GM19239 (cell line): ENCODE measurements at regions not wholly inside any gene's neighbourhood (a gene's known extent, or its start where the extent isn't known, plus 50 kb on each side); places are given as distances from the start of the nearest gene placed in this dataset.
A peak's percentile ranks its signal among the peaks of the same experiment; 100 is the strongest.
"Not testable (repeated sequence)": the region's sequence is repeated elsewhere in the genome, so short reads cannot be mapped to it uniquely, and the experiment has no call there.

Experiments
- DNase-seq: peaks from one replicate; pipeline ENCODE4 v3.0.0; 2011; ENCODE audit warnings: low spot score; ENCODE audit not compliant: insufficient read length
- FAIRE-seq: peaks from 2 replicates; lab custom pipeline; 2011; peaks lifted over from hg19 to GRCh38; lab: Jason Lieb, UNC

- DNase-seq (no peak), FAIRE-seq (no peak)
Observed at GRCh38 chr6:115004204-115004603, 661.4 kb upstream of the HS3ST5 start.

GRCh38 chr6:115001731-115002350, 659.0 kb upstream of the HS3ST5 start:
- peak; percentile 57 for FAIRE-seq
- no peak for DNase-seq

GRCh38 chr6:115000736-115001135, 657.9 kb upstream of the HS3ST5 start:
- no peak for FAIRE-seq

GRCh38 chr6:114998492-114998891, 655.7 kb upstream of the HS3ST5 start:
- no peak for DNase-seq
- FAIRE-seq, result no peak

More at GRCh38 chr6:115000736-115001135, 657.9 kb upstream of the HS3ST5 start:
- no peak for DNase-seq

GRCh38 chr6:114997813-114998292, 655.0 kb upstream of the HS3ST5 start:
- no peak for FAIRE-seq
- DNase-seq, result no peak

GRCh38 chr6:114995526-114995925, 652.7 kb upstream of the HS3ST5 start:
- DNase-seq (no peak), FAIRE-seq (no peak)

GRCh38 chr6:114989279-114989964, 646.6 kb upstream of the HS3ST5 start:
- DNase-seq (no peak), FAIRE-seq (no peak)

GRCh38 chr6:114987281-114987680, 644.5 kb upstream of the HS3ST5 start:
- FAIRE-seq, result no peak
- no peak for DNase-seq

GRCh38 chr6:114955363-114955762, 612.5 kb upstream of the HS3ST5 start:
- no peak for FAIRE-seq

GRCh38 chr6:114952229-114952628, 609.4 kb upstream of the HS3ST5 start:
- no peak for DNase-seq
- FAIRE-seq, result no peak

More at GRCh38 chr6:114955363-114955762, 612.5 kb upstream of the HS3ST5 start:
- no peak for DNase-seq

- FAIRE-seq (no peak), DNase-seq (no peak)
Observed at GRCh38 chr6:114945392-114945791, 602.6 kb upstream of the HS3ST5 start.

GRCh38 chr6:114941078-114941477, 598.3 kb upstream of the HS3ST5 start:
- no peak for FAIRE-seq
- DNase-seq, result no peak

GRCh38 chr6:114940181-114940580, 597.4 kb upstream of the HS3ST5 start:
- no peak for FAIRE-seq

GRCh38 chr6:114939630-114940029, 596.8 kb upstream of the HS3ST5 start:
- FAIRE-seq, result no peak
- no peak for DNase-seq

More at GRCh38 chr6:114940181-114940580, 597.4 kb upstream of the HS3ST5 start:
- no peak for DNase-seq

GRCh38 chr6:114936080-114936479, 593.3 kb upstream of the HS3ST5 start:
- FAIRE-seq, result no peak

GRCh38 chr6:114934079-114934478, 591.3 kb upstream of the HS3ST5 start:
- DNase-seq, result no peak
- FAIRE-seq, result no peak

More at GRCh38 chr6:114936080-114936479, 593.3 kb upstream of the HS3ST5 start:
- DNase-seq, result no peak

GRCh38 chr6:114928731-114929130, 585.9 kb upstream of the HS3ST5 start:
- not testable (repeated sequence) for DNase-seq, FAIRE-seq

- DNase-seq (no peak), FAIRE-seq (no peak)
Observed at GRCh38 chr6:114906096-114906495, 563.3 kb upstream of the HS3ST5 start.

GRCh38 chr6:114897536-114897935, 554.7 kb upstream of the HS3ST5 start:
- DNase-seq, result no peak
- no peak for FAIRE-seq

GRCh38 chr6:114892211-114892610, 549.4 kb upstream of the HS3ST5 start:
- DNase-seq, result no peak
- no peak for FAIRE-seq

- DNase-seq (no peak), FAIRE-seq (no peak)
Observed at GRCh38 chr6:114888241-114888640, 545.4 kb upstream of the HS3ST5 start.
